HEK293 (cell line): ENCODE measurements at regions not wholly inside any gene's neighbourhood (a gene's known extent, or its start where the extent isn't known, plus 50 kb on each side); places are given as distances from the start of the nearest gene placed in this dataset.

Experiments
- ZBTB17 ChIP-seq: fragments of 450-650 bp; formaldehyde crosslinking; IDR thresholded peaks from 2 replicates; pipeline ENCODE4 v1.5.1; 2016; ENCODE audit warnings: missing biosample characterization, missing genetic modification characterization
- ZNF121 ChIP-seq: fragments of 450-650 bp; formaldehyde crosslinking; IDR thresholded peaks from 2 replicates; pipeline ENCODE4 v1.5.1; 2016; ENCODE audit warnings: missing biosample characterization, missing genetic modification characterization
- ZNF138 ChIP-seq: fragments of 450-650 bp; formaldehyde crosslinking; IDR thresholded peaks from 2 replicates; pipeline ENCODE4 v1.5.1; 2016; ENCODE audit warnings: missing biosample characterization, missing genetic modification characterization, borderline replicate concordance
- ZNF239 ChIP-seq: fragments of 450-650 bp; formaldehyde crosslinking; IDR thresholded peaks from 2 replicates; pipeline ENCODE4 v1.5.1; 2016; ENCODE audit warnings: missing biosample characterization, missing genetic modification characterization
- ZNF510 ChIP-seq: fragments of 450-650 bp; formaldehyde crosslinking; IDR thresholded peaks from 2 replicates; pipeline ENCODE4 v1.5.1; 2018; ENCODE audit warnings: mild to moderate bottlenecking, missing genetic modification characterization, missing biosample characterization; ENCODE audit not compliant: insufficient replicate concordance
- ZNF76 ChIP-seq: fragments of 450-650 bp; formaldehyde crosslinking; IDR thresholded peaks from 2 replicates; pipeline ENCODE4; 2016; ENCODE audit warnings: low read depth, missing biosample characterization, missing genetic modification characterization, borderline replicate concordance
- TF ChIP-seq, protein P1 (sequence below): fragments of 450-650 bp; formaldehyde crosslinking; IDR thresholded peaks from 2 replicates; pipeline ENCODE4 v1.5.1; 2016; ENCODE audit warnings: missing biosample characterization, missing genetic modification characterization
- TF ChIP-seq, protein P2 (sequence below): IDR thresholded peaks from 2 replicates; pipeline ENCODE4 v1.6.1; 2011; ENCODE audit warnings: mild to moderate bottlenecking, low read depth, low read length, borderline replicate concordance
- TF ChIP-seq, protein P3 (sequence below): fragments of 450-650 bp; formaldehyde crosslinking; IDR thresholded peaks from 2 replicates; pipeline ENCODE4 v1.5.1; 2016; ENCODE audit warnings: missing biosample characterization, missing genetic modification characterization

DNA sequence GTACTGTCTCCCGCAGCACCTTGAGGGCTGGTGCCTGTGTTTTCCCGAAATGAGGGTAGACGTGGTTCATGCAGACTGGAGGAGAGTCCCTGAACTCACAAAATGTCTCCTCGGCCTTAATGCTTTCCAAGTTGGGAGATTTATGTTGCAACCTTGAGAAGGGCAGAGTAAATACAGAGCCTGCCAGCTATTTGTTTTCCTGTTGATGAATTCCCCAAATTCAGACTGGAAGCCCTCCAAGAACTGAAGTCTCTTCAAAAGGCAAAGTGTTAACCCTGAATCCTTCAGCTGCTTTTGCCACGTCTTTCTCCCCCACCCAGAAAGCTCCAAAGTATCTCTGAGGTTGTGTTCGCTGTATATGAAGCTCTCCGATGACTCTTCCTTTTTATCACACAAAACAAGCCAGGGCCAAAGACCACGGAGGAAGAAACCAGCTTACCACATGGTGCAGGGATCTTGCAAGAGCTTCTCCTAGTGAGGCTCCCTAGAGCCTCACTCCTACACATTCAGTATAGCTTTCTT is 254.7 kb upstream of the NFE2L3 start:
- TF ChIP-seq ZBTB17 (tag by site-specific recombination) (no peak), ZNF76 (tag by site-specific recombination) (no peak), ZNF121 (tag by site-specific recombination) (no peak), ZNF138 (tag by site-specific recombination) (no peak), ZNF239 (tag by site-specific recombination) (no peak), ZNF510 (no peak)
- TF ChIP-seq, protein P1, sequence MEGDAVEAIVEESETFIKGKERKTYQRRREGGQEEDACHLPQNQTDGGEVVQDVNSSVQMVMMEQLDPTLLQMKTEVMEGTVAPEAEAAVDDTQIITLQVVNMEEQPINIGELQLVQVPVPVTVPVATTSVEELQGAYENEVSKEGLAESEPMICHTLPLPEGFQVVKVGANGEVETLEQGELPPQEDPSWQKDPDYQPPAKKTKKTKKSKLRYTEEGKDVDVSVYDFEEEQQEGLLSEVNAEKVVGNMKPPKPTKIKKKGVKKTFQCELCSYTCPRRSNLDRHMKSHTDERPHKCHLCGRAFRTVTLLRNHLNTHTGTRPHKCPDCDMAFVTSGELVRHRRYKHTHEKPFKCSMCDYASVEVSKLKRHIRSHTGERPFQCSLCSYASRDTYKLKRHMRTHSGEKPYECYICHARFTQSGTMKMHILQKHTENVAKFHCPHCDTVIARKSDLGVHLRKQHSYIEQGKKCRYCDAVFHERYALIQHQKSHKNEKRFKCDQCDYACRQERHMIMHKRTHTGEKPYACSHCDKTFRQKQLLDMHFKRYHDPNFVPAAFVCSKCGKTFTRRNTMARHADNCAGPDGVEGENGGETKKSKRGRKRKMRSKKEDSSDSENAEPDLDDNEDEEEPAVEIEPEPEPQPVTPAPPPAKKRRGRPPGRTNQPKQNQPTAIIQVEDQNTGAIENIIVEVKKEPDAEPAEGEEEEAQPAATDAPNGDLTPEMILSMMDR: no peak
- TF ChIP-seq, protein P2, sequence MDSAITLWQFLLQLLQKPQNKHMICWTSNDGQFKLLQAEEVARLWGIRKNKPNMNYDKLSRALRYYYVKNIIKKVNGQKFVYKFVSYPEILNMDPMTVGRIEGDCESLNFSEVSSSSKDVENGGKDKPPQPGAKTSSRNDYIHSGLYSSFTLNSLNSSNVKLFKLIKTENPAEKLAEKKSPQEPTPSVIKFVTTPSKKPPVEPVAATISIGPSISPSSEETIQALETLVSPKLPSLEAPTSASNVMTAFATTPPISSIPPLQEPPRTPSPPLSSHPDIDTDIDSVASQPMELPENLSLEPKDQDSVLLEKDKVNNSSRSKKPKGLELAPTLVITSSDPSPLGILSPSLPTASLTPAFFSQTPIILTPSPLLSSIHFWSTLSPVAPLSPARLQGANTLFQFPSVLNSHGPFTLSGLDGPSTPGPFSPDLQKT: no peak
- TF ChIP-seq, protein P3, sequence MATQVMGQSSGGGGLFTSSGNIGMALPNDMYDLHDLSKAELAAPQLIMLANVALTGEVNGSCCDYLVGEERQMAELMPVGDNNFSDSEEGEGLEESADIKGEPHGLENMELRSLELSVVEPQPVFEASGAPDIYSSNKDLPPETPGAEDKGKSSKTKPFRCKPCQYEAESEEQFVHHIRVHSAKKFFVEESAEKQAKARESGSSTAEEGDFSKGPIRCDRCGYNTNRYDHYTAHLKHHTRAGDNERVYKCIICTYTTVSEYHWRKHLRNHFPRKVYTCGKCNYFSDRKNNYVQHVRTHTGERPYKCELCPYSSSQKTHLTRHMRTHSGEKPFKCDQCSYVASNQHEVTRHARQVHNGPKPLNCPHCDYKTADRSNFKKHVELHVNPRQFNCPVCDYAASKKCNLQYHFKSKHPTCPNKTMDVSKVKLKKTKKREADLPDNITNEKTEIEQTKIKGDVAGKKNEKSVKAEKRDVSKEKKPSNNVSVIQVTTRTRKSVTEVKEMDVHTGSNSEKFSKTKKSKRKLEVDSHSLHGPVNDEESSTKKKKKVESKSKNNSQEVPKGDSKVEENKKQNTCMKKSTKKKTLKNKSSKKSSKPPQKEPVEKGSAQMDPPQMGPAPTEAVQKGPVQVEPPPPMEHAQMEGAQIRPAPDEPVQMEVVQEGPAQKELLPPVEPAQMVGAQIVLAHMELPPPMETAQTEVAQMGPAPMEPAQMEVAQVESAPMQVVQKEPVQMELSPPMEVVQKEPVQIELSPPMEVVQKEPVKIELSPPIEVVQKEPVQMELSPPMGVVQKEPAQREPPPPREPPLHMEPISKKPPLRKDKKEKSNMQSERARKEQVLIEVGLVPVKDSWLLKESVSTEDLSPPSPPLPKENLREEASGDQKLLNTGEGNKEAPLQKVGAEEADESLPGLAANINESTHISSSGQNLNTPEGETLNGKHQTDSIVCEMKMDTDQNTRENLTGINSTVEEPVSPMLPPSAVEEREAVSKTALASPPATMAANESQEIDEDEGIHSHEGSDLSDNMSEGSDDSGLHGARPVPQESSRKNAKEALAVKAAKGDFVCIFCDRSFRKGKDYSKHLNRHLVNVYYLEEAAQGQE: no peak
